ENCODE measurements at regions not wholly inside any gene's neighbourhood (a gene's known extent, or its start where the extent isn't known, plus 50 kb on each side); places are given as distances from the start of the nearest gene placed in this dataset.

GRCh38 chr4:14361084-14361483 is 641.2 kb upstream of the CPEB2 start:
- TF ChIP-seq POLR2A (IDR thresholded peaks at IDR 0.05) (no peak), CTCF (IDR thresholded peaks at IDR 0.05) (no peak)

Data from vagina (tissue), 2 donors.